ENCODE measurements at regions not wholly inside any gene's neighbourhood (a gene's known extent, or its start where the extent isn't known, plus 50 kb on each side); places are given as distances from the start of the nearest gene placed in this dataset.

DNA sequence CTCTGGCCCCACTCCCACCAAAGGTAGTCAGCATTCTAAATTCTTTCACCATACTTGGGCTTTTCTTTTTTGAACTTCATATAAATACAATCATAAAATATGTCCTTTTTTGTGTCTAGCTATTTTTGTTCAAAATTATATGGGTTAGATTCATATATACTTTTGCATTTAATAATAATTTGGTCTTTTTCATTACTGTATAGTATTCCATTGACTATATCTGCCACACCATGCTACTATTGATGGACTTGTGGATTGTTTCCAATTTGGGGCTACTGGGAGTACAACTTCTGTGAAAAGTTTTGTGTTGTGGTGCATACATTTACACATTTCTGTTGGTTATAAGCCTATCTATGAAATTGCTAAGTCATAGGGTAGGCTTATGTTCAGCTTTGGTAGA lies 85.7 kb downstream of the GLUL start:
- CTCF ChIA-PET (ENCODE audit: low intra/inter-chr PET ratio, low total read pairs): no interaction called here
- intact Hi-C loops (cut with micrococcal nuclease; ENCODE audit: unreplicated experiment): loop anchor here (10.0 kb wide), 1 partner anchor 221 kb away; no protein-coding TSS in a partner anchor
- Histone ChIP-seq H3K9me3 (ENCODE audit: low read length) (no peaks in the 10 kb centered on the region), H3K27me3 (ENCODE audit: control insufficient read depth in 1 of 2, insufficient read depth in 2 of 2, low read length in 2 of 2) (no peaks in the 10 kb centered on the region), H2AFZ (ENCODE audit: low read length) (no peak overlapping the region), H4K20me1 (ENCODE audit: insufficient read depth, low read length) (no peaks in the 10 kb centered on the region), H3K4me2 (ENCODE audit: low read depth, low read length) (no peak overlapping the region), H3K4me1 (ENCODE audit: insufficient read depth, low read length) (peaks cover 70% of the 10 kb centered on the region), H3K4me3 (replicated peaks in 1 of 3; ENCODE audit: insufficient read depth in 1 of 3, low read depth in 2 of 3, low read length in 3 of 3) (no peak overlapping the region), H3K27ac (ENCODE audit: extremely low read length, insufficient read depth, low read length) (no peak overlapping the region), H3K36me3 (replicated peaks in 1 of 2; ENCODE audit: control insufficient read depth in 1 of 2, insufficient read depth in 2 of 2, low read length in 2 of 2) (no peaks in the 10 kb centered on the region), H3K79me2 (ENCODE audit: insufficient read depth, low read length) (no peaks in the 10 kb centered on the region), H3K9ac (ENCODE audit: insufficient read depth, low read depth, low read length) (no peak overlapping the region)
- DNase-seq (ENCODE audit: low spot score) (no peak), FAIRE-seq (no peak), ATAC-seq (no peak)
- BruUV-seq (replicated peaks): no TSS peak
- POLR2A ChIA-PET: interaction anchor here (2.8 kb wide), 1 partner anchor 14 kb away, joined by 18 read pairs; no protein-coding TSS in a partner anchor
- in situ Hi-C loops (cut with HindIII; ENCODE audit: extremely low pct_ligation_motif_present, low pct_unique_long_range_greater_than_20kb): no loop called here
- TF ChIP-seq KAT2B (IDR thresholded peaks at IDR 0.05; ENCODE audit: borderline replicate concordance, low read depth, low read length): no peak
- no peak for TF ChIP-seq ZNF44 (CRISPR knock-in tag; IDR thresholded peaks at IDR 0.05)
- TF ChIP-seq BRD4 (CRISPR knock-in tag; IDR thresholded peaks at IDR 0.05): no peak
- no peak for TF ChIP-seq SP1 (IDR thresholded peaks at IDR 0.05)
- no peak for TF ChIP-seq SP1 (CRISPR knock-in tag; IDR thresholded peaks at IDR 0.05)
- no peak for TF ChIP-seq ZNF556 (CRISPR knock-in tag; IDR thresholded peaks at IDR 0.05; ENCODE audit: borderline replicate concordance)
- TF ChIP-seq ZNF563 (CRISPR knock-in tag; IDR thresholded peaks at IDR 0.05): no peak
- no peak for TF ChIP-seq TFAP4 (IDR thresholded peaks at IDR 0.05; ENCODE audit: borderline replicate concordance, low read depth)
- TF ChIP-seq KAT8 (CRISPR knock-in tag; IDR thresholded peaks at IDR 0.05): no peak
- no peak for TF ChIP-seq RARG (CRISPR knock-in tag; IDR thresholded peaks at IDR 0.05; ENCODE audit: low read depth)
- TF ChIP-seq NFE2L1 (CRISPR knock-in tag; IDR thresholded peaks at IDR 0.05; ENCODE audit: borderline replicate concordance): no peak
- no peak for TF ChIP-seq NBN (conservative IDR thresholded peaks at IDR 0.05)
- TF ChIP-seq HINFP (CRISPR knock-in tag; IDR thresholded peaks at IDR 0.05; ENCODE audit: low read depth): no peak
- TF ChIP-seq IRF9 (CRISPR knock-in tag; IDR thresholded peaks at IDR 0.05; ENCODE audit: borderline replicate concordance): no peak
